Subcutaneous abdominal adipose tissue (tissue), 5 donors: ENCODE measurements at regions not wholly inside any gene's neighbourhood (a gene's known extent, or its start where the extent isn't known, plus 50 kb on each side); places are given as distances from the start of the nearest gene placed in this dataset.

Source experiments
- H3K27ac ChIP-seq: one replicate; pipeline ENCODE4 v1.7.0; 2013; ENCODE audit warnings: low read depth, mild to moderate bottlenecking, inconsistent platforms, low read length, moderate library complexity
- H3K27me3 ChIP-seq, 5 donors: one replicate each; pipeline ENCODE4 v1.7.0; 2013; ENCODE audit warnings: low read length in 5 of 5, inconsistent platforms in 1 of 5; ENCODE audit not compliant: control insufficient read depth in 5 of 5, insufficient read depth in 4 of 5
- H3K36me3 ChIP-seq, 5 donors: one replicate each; pipeline ENCODE4 v1.7.0; 2013; ENCODE audit warnings: low read length in 5 of 5; ENCODE audit not compliant: control insufficient read depth in 5 of 5, insufficient read depth in 5 of 5
- H3K4me1 ChIP-seq, 5 donors: one replicate each; pipeline ENCODE4 v1.7.0; 2013; ENCODE audit warnings: low read length in 5 of 5, mild to moderate bottlenecking in 3 of 5, moderate library complexity in 1 of 5; ENCODE audit not compliant: control insufficient read depth in 5 of 5, insufficient read depth in 5 of 5
- H3K4me3 ChIP-seq, 5 donors: one replicate each; pipeline ENCODE4 v1.7.0; 2013; ENCODE audit warnings: low read length in 5 of 5, low read depth in 1 of 5
- H3K9ac ChIP-seq, 5 donors: one replicate each; pipeline ENCODE4 v1.7.0; 2013; ENCODE audit warnings: low read length in 5 of 5, mild to moderate bottlenecking in 4 of 5, moderate library complexity in 3 of 5
- H3K9me3 ChIP-seq, 5 donors: one replicate each; pipeline ENCODE4 v1.7.0; 2013; ENCODE audit warnings: low read length in 5 of 5; ENCODE audit not compliant: control insufficient read depth in 5 of 5
- donor health status: healthy.
- donor health status: healthy.
- donor health status: healthy.
- donor health status: healthy.
- donor health status: healthy.

GRCh38 chr6:144607998-144608735, 323.0 kb downstream of the UTRN start:
- Histone ChIP-seq H3K27me3 (no peaks in the 10 kb centered on the region), H3K9me3 (no peaks in the 10 kb centered on the region), H3K9ac (no peak overlapping the region), H3K27ac (no peak overlapping the region), H3K36me3 (peaks cover 0 to 11% (median 5%) of the 10 kb centered on the region in 5 donors), H3K4me3 (no peak overlapping the region), H3K4me1 (no peaks in the 10 kb centered on the region)

GRCh38 chr6:144612811-144613210, 327.7 kb downstream of the UTRN start:
- Histone ChIP-seq H3K9me3 (no peaks in the 10 kb centered on the region), H3K4me3 (no peak overlapping the region), H3K9ac (no peak overlapping the region), H3K27ac (no peak overlapping the region), H3K27me3 (no peaks in the 10 kb centered on the region), H3K36me3 (peaks cover 0 to 6% (median 4%) of the 10 kb centered on the region in 5 donors), H3K4me1 (no peaks in the 10 kb centered on the region)

GRCh38 chr6:144613859-144614258, 328.7 kb downstream of the UTRN start:
- Histone ChIP-seq H3K4me3 (no peak overlapping the region), H3K9me3 (no peaks in the 10 kb centered on the region), H3K9ac (no peak overlapping the region), H3K4me1 (no peaks in the 10 kb centered on the region), H3K27ac (no peak overlapping the region), H3K36me3 (no peaks in the 10 kb centered on the region), H3K27me3 (no peaks in the 10 kb centered on the region)

- no peaks in the 10 kb centered on the region for H3K4me1 ChIP-seq
- H3K4me3 ChIP-seq: no peak overlapping the region
- H3K36me3 ChIP-seq: no peaks in the 10 kb centered on the region
- H3K9ac ChIP-seq: no peak overlapping the region
- no peaks in the 10 kb centered on the region for H3K27me3 ChIP-seq
- no peak overlapping the region for H3K27ac ChIP-seq
- H3K9me3 ChIP-seq: no peaks in the 10 kb centered on the region
Observed at GRCh38 chr6:144615870-144616269, 330.7 kb downstream of the UTRN start.

GRCh38 chr6:144617191-144617590, 332.1 kb downstream of the UTRN start:
- no peaks in the 10 kb centered on the region for H3K9me3 ChIP-seq
- H3K9ac ChIP-seq: no peak overlapping the region
- H3K4me1 ChIP-seq: no peaks in the 10 kb centered on the region
- no peak overlapping the region for H3K27ac ChIP-seq
- no peaks in the 10 kb centered on the region for H3K27me3 ChIP-seq
- H3K4me3 ChIP-seq: no peak overlapping the region
- no peaks in the 10 kb centered on the region for H3K36me3 ChIP-seq

GRCh38 chr6:144617708-144618107, 332.6 kb downstream of the UTRN start:
- H3K9ac ChIP-seq: no peak overlapping the region
- H3K27ac ChIP-seq: no peak overlapping the region
- no peaks in the 10 kb centered on the region for H3K4me1 ChIP-seq
- no peaks in the 10 kb centered on the region for H3K9me3 ChIP-seq
- no peaks in the 10 kb centered on the region for H3K36me3 ChIP-seq
- H3K4me3 ChIP-seq: no peak overlapping the region
- no peaks in the 10 kb centered on the region for H3K27me3 ChIP-seq

GRCh38 chr6:144619966-144620365, 334.8 kb downstream of the UTRN start:
- H3K27me3 ChIP-seq: no peaks in the 10 kb centered on the region
- no peak overlapping the region for H3K4me3 ChIP-seq
- H3K9ac ChIP-seq: no peak overlapping the region
- H3K27ac ChIP-seq: no peak overlapping the region
- no peaks in the 10 kb centered on the region for H3K9me3 ChIP-seq
- H3K4me1 ChIP-seq: no peaks in the 10 kb centered on the region
- H3K36me3 ChIP-seq: no peaks in the 10 kb centered on the region

GRCh38 chr6:144621332-144621731, 336.2 kb downstream of the UTRN start:
- Histone ChIP-seq H3K4me3 (no peak overlapping the region), H3K9me3 (no peaks in the 10 kb centered on the region), H3K27ac (no peak overlapping the region), H3K27me3 (no peaks in the 10 kb centered on the region), H3K36me3 (no peaks in the 10 kb centered on the region), H3K4me1 (no peaks in the 10 kb centered on the region), H3K9ac (no peak overlapping the region)

GRCh38 chr6:144624246-144624645, 339.1 kb downstream of the UTRN start:
- H3K4me3 ChIP-seq: no peak overlapping the region
- no peaks in the 10 kb centered on the region for H3K27me3 ChIP-seq
- no peaks in the 10 kb centered on the region for H3K36me3 ChIP-seq
- no peaks in the 10 kb centered on the region for H3K4me1 ChIP-seq
- H3K27ac ChIP-seq: no peak overlapping the region
- H3K9ac ChIP-seq: no peak overlapping the region
- H3K9me3 ChIP-seq: no peaks in the 10 kb centered on the region

- no peak overlapping the region for H3K4me3 ChIP-seq
- H3K27me3 ChIP-seq: no peaks in the 10 kb centered on the region
- H3K9me3 ChIP-seq: no peaks in the 10 kb centered on the region
- no peaks in the 10 kb centered on the region for H3K36me3 ChIP-seq
- no peaks in the 10 kb centered on the region for H3K4me1 ChIP-seq
- H3K27ac ChIP-seq: no peak overlapping the region
- H3K9ac ChIP-seq: no peak overlapping the region
Observed at GRCh38 chr6:144624716-144625115, 339.6 kb downstream of the UTRN start.
